ENCODE measurements at regions not wholly inside any gene's neighbourhood (a gene's known extent, or its start where the extent isn't known, plus 50 kb on each side); places are given as distances from the start of the nearest gene placed in this dataset.

GRCh38 chr10:128307820-128308219, 181.6 kb upstream of the MKI67 start:
- no peaks in the 10 kb centered on the region for H3K4me1 ChIP-seq (ENCODE audit: control insufficient read depth, insufficient read depth, low read length)
- H3K9ac ChIP-seq (ENCODE audit: low read length) = no peak overlapping the region
- H3K36me3 ChIP-seq (ENCODE audit: control insufficient read depth, insufficient read depth, low read length) = no peaks in the 10 kb centered on the region
- H3K9me3 ChIP-seq (ENCODE audit: control insufficient read depth, low read length) = no peaks in the 10 kb centered on the region
- no peaks in the 10 kb centered on the region for H3K27me3 ChIP-seq (ENCODE audit: control insufficient read depth, insufficient read depth, low read length)
- no peak overlapping the region for H3K4me3 ChIP-seq (ENCODE audit: low read length)

GRCh38 chr10:128310971-128311658, 184.9 kb upstream of the MKI67 start:
- H3K36me3 ChIP-seq (ENCODE audit: control insufficient read depth, insufficient read depth, low read length) = no peaks in the 10 kb centered on the region
- no peaks in the 10 kb centered on the region for H3K4me1 ChIP-seq (ENCODE audit: control insufficient read depth, insufficient read depth, low read length)
- H3K4me3 ChIP-seq (ENCODE audit: low read length) = no peak overlapping the region
- H3K27me3 ChIP-seq (ENCODE audit: control insufficient read depth, insufficient read depth, low read length) = no peaks in the 10 kb centered on the region
- no peaks in the 10 kb centered on the region for H3K9me3 ChIP-seq (ENCODE audit: control insufficient read depth, low read length)
- H3K9ac ChIP-seq (ENCODE audit: low read length) = no peak overlapping the region

GRCh38 chr10:128312250-128312649, 186.0 kb upstream of the MKI67 start:
- no peak overlapping the region for H3K4me3 ChIP-seq (ENCODE audit: low read length)
- H3K36me3 ChIP-seq (ENCODE audit: control insufficient read depth, insufficient read depth, low read length) = no peaks in the 10 kb centered on the region
- H3K4me1 ChIP-seq (ENCODE audit: control insufficient read depth, insufficient read depth, low read length) = no peaks in the 10 kb centered on the region
- no peaks in the 10 kb centered on the region for H3K27me3 ChIP-seq (ENCODE audit: control insufficient read depth, insufficient read depth, low read length)
- no peak overlapping the region for H3K9ac ChIP-seq (ENCODE audit: low read length)
- no peaks in the 10 kb centered on the region for H3K9me3 ChIP-seq (ENCODE audit: control insufficient read depth, low read length)

- H3K4me1 ChIP-seq (ENCODE audit: control insufficient read depth, insufficient read depth, low read length) = no peaks in the 10 kb centered on the region
- H3K9me3 ChIP-seq (ENCODE audit: control insufficient read depth, low read length) = no peaks in the 10 kb centered on the region
- H3K36me3 ChIP-seq (ENCODE audit: control insufficient read depth, insufficient read depth, low read length) = no peaks in the 10 kb centered on the region
- H3K27me3 ChIP-seq (ENCODE audit: control insufficient read depth, insufficient read depth, low read length) = no peaks in the 10 kb centered on the region
- no peak overlapping the region for H3K9ac ChIP-seq (ENCODE audit: low read length)
- no peak overlapping the region for H3K4me3 ChIP-seq (ENCODE audit: low read length)
Observed at GRCh38 chr10:128314686-128315085, 188.5 kb upstream of the MKI67 start.

GRCh38 chr10:128316121-128316726, 190.0 kb upstream of the MKI67 start:
- H3K9ac ChIP-seq (ENCODE audit: low read length) = no peak overlapping the region
- H3K36me3 ChIP-seq (ENCODE audit: control insufficient read depth, insufficient read depth, low read length) = no peaks in the 10 kb centered on the region
- no peaks in the 10 kb centered on the region for H3K27me3 ChIP-seq (ENCODE audit: control insufficient read depth, insufficient read depth, low read length)
- H3K4me3 ChIP-seq (ENCODE audit: low read length) = no peak overlapping the region
- H3K4me1 ChIP-seq (ENCODE audit: control insufficient read depth, insufficient read depth, low read length) = no peaks in the 10 kb centered on the region
- H3K9me3 ChIP-seq (ENCODE audit: control insufficient read depth, low read length) = no peaks in the 10 kb centered on the region

GRCh38 chr10:128316925-128317324, 190.7 kb upstream of the MKI67 start:
- Histone ChIP-seq H3K4me1 (ENCODE audit: control insufficient read depth, insufficient read depth, low read length) (no peaks in the 10 kb centered on the region), H3K9me3 (ENCODE audit: control insufficient read depth, low read length) (no peaks in the 10 kb centered on the region), H3K9ac (ENCODE audit: low read length) (no peak overlapping the region), H3K27me3 (ENCODE audit: control insufficient read depth, insufficient read depth, low read length) (no peaks in the 10 kb centered on the region), H3K36me3 (ENCODE audit: control insufficient read depth, insufficient read depth, low read length) (no peaks in the 10 kb centered on the region), H3K4me3 (ENCODE audit: low read length) (no peak overlapping the region)

- Histone ChIP-seq H3K4me1 (ENCODE audit: control insufficient read depth, insufficient read depth, low read length) (no peaks in the 10 kb centered on the region), H3K9ac (ENCODE audit: low read length) (no peak overlapping the region), H3K36me3 (ENCODE audit: control insufficient read depth, insufficient read depth, low read length) (no peaks in the 10 kb centered on the region), H3K4me3 (ENCODE audit: low read length) (no peak overlapping the region), H3K9me3 (ENCODE audit: control insufficient read depth, low read length) (no peaks in the 10 kb centered on the region), H3K27me3 (ENCODE audit: control insufficient read depth, insufficient read depth, low read length) (no peaks in the 10 kb centered on the region)
Observed at GRCh38 chr10:128318366-128318765, 192.1 kb upstream of the MKI67 start.

- H3K9me3 ChIP-seq (ENCODE audit: control insufficient read depth, low read length) = no peaks in the 10 kb centered on the region
- H3K4me3 ChIP-seq (ENCODE audit: low read length) = no peak overlapping the region
- no peaks in the 10 kb centered on the region for H3K36me3 ChIP-seq (ENCODE audit: control insufficient read depth, insufficient read depth, low read length)
- no peaks in the 10 kb centered on the region for H3K27me3 ChIP-seq (ENCODE audit: control insufficient read depth, insufficient read depth, low read length)
- H3K9ac ChIP-seq (ENCODE audit: low read length) = no peak overlapping the region
- H3K4me1 ChIP-seq (ENCODE audit: control insufficient read depth, insufficient read depth, low read length) = no peaks in the 10 kb centered on the region
Observed at GRCh38 chr10:128318913-128319312, 192.7 kb upstream of the MKI67 start.

- Histone ChIP-seq H3K4me3 (ENCODE audit: low read length) (no peak overlapping the region), H3K9ac (ENCODE audit: low read length) (no peak overlapping the region), H3K27me3 (ENCODE audit: control insufficient read depth, insufficient read depth, low read length) (no peaks in the 10 kb centered on the region), H3K36me3 (ENCODE audit: control insufficient read depth, insufficient read depth, low read length) (no peaks in the 10 kb centered on the region), H3K4me1 (ENCODE audit: control insufficient read depth, insufficient read depth, low read length) (no peaks in the 10 kb centered on the region), H3K9me3 (ENCODE audit: control insufficient read depth, low read length) (no peaks in the 10 kb centered on the region)
Observed at GRCh38 chr10:128322106-128322505, 195.9 kb upstream of the MKI67 start.

GRCh38 chr10:128322950-128323349, 196.7 kb upstream of the MKI67 start:
- no peak overlapping the region for H3K4me3 ChIP-seq (ENCODE audit: low read length)
- H3K36me3 ChIP-seq (ENCODE audit: control insufficient read depth, insufficient read depth, low read length) = no peaks in the 10 kb centered on the region
- no peak overlapping the region for H3K9ac ChIP-seq (ENCODE audit: low read length)
- H3K9me3 ChIP-seq (ENCODE audit: control insufficient read depth, low read length) = no peaks in the 10 kb centered on the region
- H3K27me3 ChIP-seq (ENCODE audit: control insufficient read depth, insufficient read depth, low read length) = no peaks in the 10 kb centered on the region
- H3K4me1 ChIP-seq (ENCODE audit: control insufficient read depth, insufficient read depth, low read length) = no peaks in the 10 kb centered on the region

GRCh38 chr10:128324058-128324827, 198.0 kb upstream of the MKI67 start:
- H3K9ac ChIP-seq (ENCODE audit: low read length) = no peak overlapping the region
- no peaks in the 10 kb centered on the region for H3K27me3 ChIP-seq (ENCODE audit: control insufficient read depth, insufficient read depth, low read length)
- no peaks in the 10 kb centered on the region for H3K4me1 ChIP-seq (ENCODE audit: control insufficient read depth, insufficient read depth, low read length)
- H3K9me3 ChIP-seq (ENCODE audit: control insufficient read depth, low read length) = no peaks in the 10 kb centered on the region
- H3K36me3 ChIP-seq (ENCODE audit: control insufficient read depth, insufficient read depth, low read length) = no peaks in the 10 kb centered on the region
- no peak overlapping the region for H3K4me3 ChIP-seq (ENCODE audit: low read length)

- Histone ChIP-seq H3K9me3 (ENCODE audit: control insufficient read depth, low read length) (no peaks in the 10 kb centered on the region), H3K4me3 (ENCODE audit: low read length) (no peak overlapping the region), H3K9ac (ENCODE audit: low read length) (no peak overlapping the region), H3K36me3 (ENCODE audit: control insufficient read depth, insufficient read depth, low read length) (no peaks in the 10 kb centered on the region), H3K27me3 (ENCODE audit: control insufficient read depth, insufficient read depth, low read length) (no peaks in the 10 kb centered on the region), H3K4me1 (ENCODE audit: control insufficient read depth, insufficient read depth, low read length) (no peaks in the 10 kb centered on the region)
Observed at GRCh38 chr10:128325788-128326187, 199.6 kb upstream of the MKI67 start.

All from mucosa of stomach (tissue), 1 donor.